K562 (cell line): ENCODE measurements at regions not wholly inside any gene's neighbourhood (a gene's known extent, or its start where the extent isn't known, plus 50 kb on each side); places are given as distances from the start of the nearest gene placed in this dataset.

Experiments used
- CUX1 ChIP-seq: fragments of 200-800 bp; sonication (Bioruptor generic); IDR thresholded peaks from 2 replicates; pipeline ENCODE4 v1.6.1; 2016; ENCODE audit warnings: missing genetic modification characterization, missing compliant biosample characterization
- ESRRB ChIP-seq: fragments of 250-450 bp; sonication (Bioruptor Pico); IDR thresholded peaks from 2 replicates; pipeline ENCODE4 v1.5.0; 2020; ENCODE audit warnings: mild to moderate bottlenecking, moderate library complexity, borderline replicate concordance
- MGA ChIP-seq: fragments of 450-650 bp; IDR thresholded peaks from 2 replicates; pipeline ENCODE4 v1.6.1; 2016; ENCODE audit warnings: mild to moderate bottlenecking, moderate library complexity
- MYC ChIP-seq, 2 experiments: fragments of 250-450 bp in 1 of 2; sonication (Bioruptor Pico) in 1 of 2; IDR thresholded peaks; 2 replicates each; pipeline versions ENCODE4 v1.5.1 to v1.6.1; 2012 to 2021; ENCODE audit warnings: low read depth in 2 of 2, borderline replicate concordance in 1 of 2, improper control_type of control experiment in 1 of 2, low read length in 1 of 2, mild to moderate bottlenecking in 1 of 2, moderate library complexity in 1 of 2
- NEUROD1 ChIP-seq: fragments of 150-350 bp; IDR thresholded peaks from 2 replicates; pipeline ENCODE4 v1.6.1; 2014; ENCODE audit warnings: borderline replicate concordance, low read length, low read depth; ENCODE audit not compliant: partially characterized antibody
- ZNF695 ChIP-seq: fragments of 450-650 bp; formaldehyde crosslinking; IDR thresholded peaks from 2 replicates; pipeline ENCODE4 v1.4.0; 2020; ENCODE audit warnings: mild to moderate bottlenecking, moderate library complexity
- ZZZ3 ChIP-seq: fragments of 450-650 bp; IDR thresholded peaks from 2 replicates; pipeline ENCODE4 v1.6.1; 2016; ENCODE audit warnings: antibody characterized with exemption, mild to moderate bottlenecking, moderate library complexity

DNA sequence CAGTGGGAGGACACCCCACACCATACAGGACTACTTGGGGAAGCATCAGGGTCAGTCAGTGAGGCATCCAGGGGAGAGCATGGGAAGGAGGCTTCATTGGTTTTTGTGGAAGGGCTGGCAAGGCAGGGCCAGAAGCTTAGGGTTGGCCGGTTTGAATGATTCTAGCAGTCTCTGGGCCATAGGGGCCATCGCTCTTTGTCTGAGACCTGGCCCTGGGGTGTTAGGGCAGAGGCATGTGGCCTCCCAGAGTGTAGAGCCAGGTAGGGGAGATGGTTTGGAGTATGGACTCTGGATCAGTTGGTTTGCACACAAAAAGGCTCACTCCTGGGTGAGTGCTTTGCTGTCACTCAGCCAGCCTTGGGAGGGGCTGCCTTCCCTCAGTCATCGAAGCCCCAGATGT is 98.5 kb downstream of the GLI2 start (continued):
- TF ChIP-seq MGA (no peak), MYC (IDR thresholded peaks at IDR 0.05; ENCODE audit: low read depth, low read length) (no peak), MYC (CRISPR knock-in tag; IDR thresholded peaks at IDR 0.05; ENCODE audit: borderline replicate concordance, low read depth) (no peak), CUX1 (CRISPR knock-in tag) (no peak), ESRRB (no peak), ZNF695 (CRISPR knock-in tag) (no peak), NEUROD1 (no peak), ZZZ3 (no peak)
